HG03280 (cell line): ENCODE measurements at regions not wholly inside any gene's neighbourhood (a gene's known extent, or its start where the extent isn't known, plus 50 kb on each side); places are given as distances from the start of the nearest gene placed in this dataset.
"Not testable (repeated sequence)": the region's sequence is repeated elsewhere in the genome, so short reads cannot be mapped to it uniquely, and the experiment has no call there.

Experiments
- ATAC-seq: cut with Tn5 transposase; IDR thresholded peaks from one replicate; pipeline ENCODE4 v1.9.1; 2021; ENCODE audit warnings: mild to moderate bottlenecking, moderate library complexity; ENCODE audit not compliant: unreplicated experiment

DNA sequence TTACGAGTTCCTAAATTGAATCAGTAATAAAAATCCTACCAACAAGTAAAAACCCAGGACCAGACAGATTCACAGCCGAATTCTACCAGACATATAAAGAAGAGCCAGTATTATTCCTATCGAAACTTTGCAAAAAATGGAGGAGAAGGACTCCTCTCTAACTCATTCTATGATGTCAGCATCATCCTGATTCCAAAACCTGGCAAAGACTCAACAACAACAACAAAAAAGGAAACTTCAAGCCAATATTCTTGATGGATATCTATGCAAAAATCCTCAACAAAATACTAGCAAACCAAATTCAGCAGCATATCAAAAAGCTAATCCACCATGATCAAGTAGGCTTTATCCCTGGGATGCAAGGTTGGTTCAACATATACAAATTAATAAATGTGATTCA lies 84.6 kb upstream of the ADRB2 start:
- not testable (repeated sequence) for ATAC-seq

DNA sequence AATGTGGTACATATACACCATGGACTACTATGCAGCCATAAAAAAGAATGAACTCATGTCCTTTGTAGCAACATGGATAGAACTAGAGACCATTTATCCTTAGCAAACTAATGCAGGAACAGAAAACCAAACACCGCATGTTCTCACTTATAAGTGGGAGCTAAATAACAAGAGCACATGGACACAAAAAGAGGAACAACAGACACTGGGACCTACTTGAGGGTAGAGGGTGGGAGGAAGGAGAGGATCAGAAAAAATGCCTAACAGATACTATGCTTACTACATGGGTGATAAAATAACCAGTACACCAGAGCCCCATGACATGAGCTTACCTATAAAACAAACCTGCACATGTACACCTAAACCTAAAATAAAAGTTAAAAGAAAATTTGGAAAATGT lies 82.0 kb upstream of the ADRB2 start:
- ATAC-seq, result not testable (repeated sequence)

DNA sequence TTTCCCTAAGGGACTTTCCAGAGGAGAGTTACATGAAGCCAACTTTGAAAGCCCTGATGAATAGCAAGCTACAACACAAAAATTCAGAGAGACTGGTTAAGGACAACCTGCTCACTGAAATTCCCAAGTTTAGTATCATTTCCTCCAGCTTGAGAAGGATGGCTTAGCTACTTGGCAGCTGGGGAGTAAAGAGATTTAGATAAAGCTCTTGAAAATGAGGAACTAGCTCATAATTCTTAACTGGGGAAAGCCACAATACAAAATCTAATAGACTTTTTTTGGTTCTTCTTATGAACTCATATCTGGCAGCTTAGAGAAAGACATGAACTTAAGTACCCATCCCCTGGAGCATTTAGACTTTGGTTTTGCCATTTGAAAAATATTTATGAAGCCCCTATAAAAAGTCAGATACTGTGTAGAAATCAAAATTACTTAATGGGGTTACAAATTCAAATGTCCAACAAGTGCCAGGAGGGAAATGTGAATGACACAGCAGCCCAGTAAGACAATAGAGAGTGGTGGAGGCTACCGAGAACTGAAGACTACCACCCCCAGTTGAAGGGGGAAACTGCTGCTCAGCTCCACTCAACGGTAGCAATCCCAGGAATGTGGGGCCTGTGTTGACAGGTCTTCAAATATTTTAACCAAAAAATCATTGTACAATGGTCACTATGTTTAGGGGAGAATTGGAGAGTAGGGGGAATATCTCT lies 79.4 kb upstream of the ADRB2 start:
- peak; percentile 65 for ATAC-seq

DNA sequence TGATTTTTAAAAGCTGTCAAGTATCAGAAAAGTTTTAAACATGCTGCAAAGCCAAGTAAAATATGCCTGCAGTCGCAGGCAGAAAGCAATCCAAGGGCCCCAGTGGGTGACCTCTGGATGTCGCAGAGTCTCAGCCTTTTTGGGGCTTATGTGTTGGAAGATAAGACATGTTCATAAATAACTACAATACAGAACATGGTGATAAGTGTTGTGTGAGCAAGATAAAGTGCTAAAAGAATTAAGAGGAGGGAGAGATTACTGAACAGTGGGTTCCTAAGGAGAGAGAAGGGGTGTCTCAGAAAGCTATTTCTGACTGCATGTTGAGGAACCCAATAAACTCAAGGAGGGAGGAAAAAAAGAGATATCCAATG lies 78.9 kb upstream of the ADRB2 start:
- no peak for ATAC-seq

DNA sequence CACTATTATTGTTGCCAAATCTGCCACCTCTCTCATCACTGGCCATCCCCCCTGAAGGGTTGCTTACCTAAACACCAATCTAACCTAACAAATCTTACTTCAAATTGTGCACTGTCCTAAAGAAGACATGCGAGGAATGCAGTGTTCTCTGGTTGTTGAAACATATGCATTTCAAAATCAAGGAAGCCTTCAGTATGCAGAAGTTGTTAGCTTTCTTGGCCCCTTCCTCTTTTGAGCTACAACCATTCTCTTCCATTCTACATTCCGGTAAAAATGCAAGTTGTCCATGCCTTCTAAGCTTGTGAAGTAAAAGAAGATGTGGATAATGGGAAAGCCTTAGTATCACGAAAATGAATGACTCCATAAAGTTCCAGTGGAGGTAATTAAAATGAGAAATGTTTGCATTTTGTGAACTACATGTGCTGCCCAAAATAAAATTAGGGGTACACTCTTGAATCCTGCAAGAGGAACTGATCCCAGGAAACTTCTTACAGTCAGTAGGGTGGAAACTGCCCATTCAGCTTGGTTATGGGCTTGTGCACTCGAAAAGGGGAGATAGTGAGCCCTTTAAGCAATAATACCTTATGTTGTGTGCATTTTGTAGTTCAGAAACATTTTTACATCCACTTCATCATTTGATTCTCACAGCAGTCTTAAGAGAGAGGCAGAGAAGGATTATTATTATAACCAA lies 77.6 kb upstream of the ADRB2 start:
- ATAC-seq, result no peak

DNA sequence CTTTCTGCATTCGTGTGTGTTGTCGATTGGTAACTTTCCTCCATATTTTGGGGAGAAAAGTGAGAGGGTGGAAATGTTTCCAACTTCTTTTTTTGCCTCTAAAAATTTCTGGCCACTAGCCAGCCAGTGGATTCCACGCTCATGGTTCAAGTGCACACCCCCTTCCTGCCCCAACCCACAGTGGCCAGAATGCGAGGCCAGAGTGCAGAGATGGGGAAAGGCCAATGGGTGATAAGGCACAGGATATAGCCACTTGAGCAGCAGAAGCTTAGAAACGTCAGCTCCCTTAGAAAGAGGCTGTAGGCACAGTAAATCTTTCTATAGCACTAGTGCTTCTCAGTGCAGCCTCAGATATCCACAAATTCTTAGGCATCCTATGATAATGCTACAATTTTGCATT lies 75.8 kb upstream of the ADRB2 start:
- no peak for ATAC-seq

DNA sequence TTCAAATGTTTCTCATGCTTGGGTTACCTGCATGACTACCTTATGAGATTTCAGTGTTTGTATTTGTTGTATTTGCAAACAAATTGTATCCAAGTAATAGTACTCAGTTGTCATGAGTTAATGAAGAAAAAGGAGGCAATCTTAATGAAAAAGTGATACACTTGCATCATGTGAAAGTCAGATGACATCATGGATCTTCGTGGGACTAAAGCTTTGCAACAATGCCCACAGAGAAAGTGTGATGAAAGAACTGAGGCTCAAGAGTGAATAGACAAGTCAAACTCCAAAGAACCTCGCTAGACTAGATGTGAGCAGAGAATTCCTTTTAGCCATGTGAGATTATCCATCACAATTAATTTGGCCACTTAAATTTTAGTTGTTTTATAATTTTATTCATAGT lies 75.4 kb upstream of the ADRB2 start:
- ATAC-seq, result no peak

DNA sequence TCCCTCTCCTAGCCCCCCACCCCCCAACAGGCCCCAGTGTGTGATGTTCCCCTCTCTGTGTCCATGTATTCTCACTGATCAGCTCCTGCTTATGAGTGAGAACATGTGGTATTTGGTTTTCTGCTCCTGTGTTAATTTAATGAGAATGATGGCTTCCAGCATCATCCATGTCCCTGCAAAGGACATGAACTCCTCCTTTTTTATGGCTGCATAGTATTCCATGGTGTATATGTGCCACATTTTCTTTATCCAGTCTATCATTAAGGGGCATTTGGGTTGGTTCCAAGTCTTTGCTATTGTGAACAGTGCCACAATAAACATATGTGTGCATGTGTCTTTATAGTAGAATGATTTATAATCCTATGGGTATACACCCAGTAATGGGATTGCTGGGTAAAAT lies 74.0 kb upstream of the ADRB2 start:
- not testable (repeated sequence) for ATAC-seq

DNA sequence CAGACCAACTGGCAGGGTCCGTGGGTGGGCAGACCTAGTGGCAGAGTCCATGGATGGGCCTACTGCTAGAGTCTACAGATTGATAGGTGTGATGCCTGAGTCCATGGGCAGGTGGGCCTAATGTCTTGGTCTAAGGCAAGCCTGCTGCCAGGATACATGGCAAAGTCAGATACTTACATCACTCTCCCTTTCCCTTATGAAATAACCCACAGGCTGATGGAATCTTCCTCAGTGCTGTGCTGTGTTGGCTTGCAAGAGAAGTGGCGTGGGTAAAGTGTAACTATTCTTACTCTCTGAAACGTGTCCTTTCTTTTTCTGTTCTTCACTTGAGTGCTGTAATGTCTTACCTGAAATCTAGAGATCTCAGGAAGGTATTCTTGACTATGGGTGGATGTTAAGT lies 67.3 kb upstream of the ADRB2 start:
- no peak for ATAC-seq

DNA sequence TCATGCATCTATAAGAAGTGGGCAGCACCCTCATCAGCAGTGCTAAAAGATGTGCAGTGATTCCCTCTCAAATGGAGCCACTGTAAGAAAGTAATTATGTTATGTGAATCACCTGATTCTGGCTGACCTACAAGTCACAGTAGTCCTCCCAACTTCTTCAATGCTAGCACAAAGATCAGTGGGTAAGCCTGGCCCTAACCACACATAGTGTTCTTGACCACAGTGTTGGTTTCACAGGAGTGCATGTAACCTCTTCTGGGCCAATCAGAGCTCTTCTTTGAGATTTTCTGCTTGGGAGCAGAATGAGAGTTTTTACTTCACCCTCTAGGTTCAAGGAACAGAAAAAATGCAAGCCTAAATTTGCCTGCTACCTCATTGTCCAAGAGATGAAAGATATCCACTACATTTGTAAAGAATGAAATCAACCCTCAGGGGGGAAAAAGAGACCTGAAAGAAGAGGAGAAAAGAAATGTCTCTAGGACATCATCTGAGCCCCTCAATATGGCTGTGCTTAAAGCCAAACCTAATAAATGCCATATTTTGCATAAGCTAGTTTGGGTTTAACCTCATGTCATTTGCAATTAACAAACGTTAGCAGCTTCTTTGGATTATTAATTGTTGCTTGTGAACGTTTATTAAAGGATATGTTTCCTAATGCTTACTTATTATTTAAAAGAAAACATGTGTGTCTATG lies 65.3 kb upstream of the ADRB2 start:
- peak; percentile 100 for ATAC-seq

DNA sequence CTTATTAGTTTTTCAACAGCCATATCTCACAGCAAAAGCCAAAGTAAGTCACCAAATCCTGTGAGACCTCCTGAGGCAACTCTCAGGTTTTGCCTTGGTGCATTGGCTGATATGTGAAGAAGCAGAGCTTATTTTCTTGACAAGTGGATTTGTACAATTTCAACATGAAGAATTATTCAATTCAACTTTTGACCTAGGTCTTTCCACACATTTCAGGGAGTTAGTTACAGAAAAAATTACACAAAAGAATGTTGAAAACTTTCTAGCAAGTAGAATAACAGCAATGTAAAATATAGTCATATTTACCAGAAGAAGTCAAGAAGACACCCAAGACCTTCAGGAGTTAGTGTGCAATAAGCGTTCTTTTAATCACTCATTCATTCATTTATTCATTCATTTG lies 62.4 kb upstream of the ADRB2 start:
- no peak for ATAC-seq

DNA sequence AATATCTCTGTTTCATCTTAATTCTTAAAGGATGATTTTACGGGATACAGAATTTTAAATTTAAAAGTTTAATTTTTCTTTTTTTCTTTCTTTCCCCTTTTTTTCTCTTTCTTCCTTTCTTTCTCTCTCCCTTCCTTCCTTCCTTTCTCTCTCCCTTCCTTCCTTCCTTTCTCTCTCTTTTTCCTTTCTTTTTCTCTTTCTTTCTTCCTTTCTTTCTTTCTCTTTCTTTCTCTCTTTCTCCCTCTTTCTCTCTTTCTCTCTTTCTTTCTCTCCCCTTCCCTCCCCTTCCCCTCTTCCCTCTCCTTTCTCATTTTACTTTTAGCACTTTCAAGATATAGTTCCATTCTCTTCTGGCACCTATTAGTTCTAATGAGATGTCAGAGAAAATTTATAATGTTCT lies 61.4 kb upstream of the ADRB2 start:
- ATAC-seq, result no peak

DNA sequence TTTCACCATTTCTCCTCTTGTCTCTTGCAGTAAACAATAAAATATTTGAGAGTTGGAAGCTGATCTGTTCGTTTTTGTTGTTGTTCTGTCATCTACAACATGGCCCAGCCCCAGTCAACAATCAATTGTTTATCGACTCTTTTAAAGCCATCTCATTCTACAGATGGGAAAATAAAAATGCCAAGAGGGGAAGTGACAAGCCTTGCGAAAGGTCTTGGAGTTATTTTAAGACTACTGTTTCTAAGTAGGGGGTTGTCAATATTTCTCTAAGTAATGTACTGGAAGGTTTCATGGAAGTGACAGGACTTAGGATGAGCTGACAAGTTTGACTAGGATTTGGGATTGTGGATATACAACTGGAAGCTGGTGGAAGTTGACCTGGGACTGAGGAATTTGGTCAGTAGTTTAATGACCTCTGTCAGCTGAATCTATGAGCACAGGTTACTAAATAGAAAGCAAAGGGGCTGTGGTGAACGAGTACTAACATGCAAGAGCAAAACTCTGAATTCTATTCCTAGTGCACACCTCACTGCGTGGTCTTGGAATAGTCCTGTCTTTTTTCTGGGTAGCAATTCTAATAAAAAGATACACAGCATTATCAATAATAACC lies 57.5 kb upstream of the ADRB2 start:
- ATAC-seq, result no peak

DNA sequence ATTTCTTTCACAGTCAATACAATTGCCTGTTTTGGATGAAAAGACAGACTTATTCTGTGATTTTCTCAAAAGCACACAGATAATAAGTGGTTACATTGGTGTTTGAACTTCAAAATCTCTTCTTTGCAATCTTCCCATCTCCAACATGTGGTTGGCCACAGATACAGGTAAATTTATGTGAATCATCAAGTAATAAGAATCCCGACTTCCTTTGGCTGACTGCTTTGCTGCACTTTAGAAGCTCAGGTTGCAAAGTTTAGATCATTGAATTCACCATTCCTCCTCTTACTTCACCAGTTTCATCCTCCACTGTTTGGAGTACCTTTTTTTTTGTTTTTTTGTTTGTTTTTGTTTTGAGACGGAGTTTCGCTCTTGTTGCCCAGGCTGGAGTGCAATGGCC lies 56.5 kb upstream of the ADRB2 start:
- ATAC-seq, result no peak

DNA sequence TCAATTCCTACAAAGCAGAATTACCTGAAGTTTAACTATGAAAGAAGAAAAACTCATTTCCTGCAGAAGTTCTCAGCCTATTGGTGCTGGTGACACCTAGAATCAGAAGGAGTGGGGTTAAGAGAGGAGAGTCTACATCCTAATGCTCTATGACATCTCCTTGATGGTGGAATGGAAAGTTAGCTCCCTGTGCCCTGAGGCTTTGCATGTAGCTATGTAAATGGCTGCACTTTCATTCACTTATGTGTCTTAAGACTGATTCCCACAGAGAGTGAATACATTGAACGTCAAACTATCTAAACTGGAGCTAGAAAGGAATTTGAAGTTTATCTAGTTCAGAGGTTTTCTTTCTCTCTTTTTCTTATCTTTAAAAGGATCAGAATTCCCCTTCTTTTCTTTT lies 52.1 kb upstream of the ADRB2 start:
- no peak for ATAC-seq

DNA sequence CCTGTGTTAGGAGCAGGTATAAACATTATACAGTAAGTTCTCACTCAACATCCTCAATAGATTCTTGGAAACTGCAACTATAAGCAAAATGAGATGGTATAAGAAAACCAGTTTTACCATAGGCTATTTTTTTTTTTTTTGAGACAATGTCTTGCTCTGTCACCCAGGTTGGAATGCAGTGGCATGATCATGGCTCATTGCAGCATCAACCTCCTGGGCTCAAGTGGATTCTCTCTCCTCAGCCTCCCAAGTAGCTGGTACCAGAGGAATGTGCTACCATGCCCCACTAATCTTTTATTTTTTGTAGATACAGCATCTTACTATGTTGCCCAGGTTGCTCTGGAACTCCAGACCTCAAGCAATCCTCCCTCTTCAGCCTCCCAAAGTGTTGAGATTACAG lies 50.1 kb upstream of the ADRB2 start:
- ATAC-seq, result no peak
